Astrocyte (in vitro differentiated cells and primary cell): ENCODE measurements at regions not wholly inside any gene's neighbourhood (a gene's known extent, or its start where the extent isn't known, plus 50 kb on each side); places are given as distances from the start of the nearest gene placed in this dataset.

ENCODE experiments used
- DNase-seq: peaks from one replicate; pipeline ENCODE4 v3.0.0-alpha.2; 2010; ENCODE audit warnings: low read depth
- FAIRE-seq: peaks from 2 replicates; lab custom pipeline; 2011; peaks lifted over from hg19 to GRCh38; lab: Jason Lieb, UNC
- H2AFZ ChIP-seq: 2 replicates; pipeline ENCODE4 v1.6.0; 2012; ENCODE audit warnings: low read depth, low read length, inconsistent platforms
- H3K27ac ChIP-seq: 2 replicates; pipeline ENCODE4 v1.5.1; 2011; ENCODE audit warnings: low read depth, low read length, inconsistent platforms
- H3K27me3 ChIP-seq: 2 replicates; pipeline ENCODE4 v1.6.0; 2011; ENCODE audit warnings: low read length, inconsistent platforms; ENCODE audit not compliant: insufficient read depth
- H3K36me3 ChIP-seq: 2 replicates; pipeline ENCODE4 v1.5.1; 2011; ENCODE audit warnings: low read length, inconsistent platforms; ENCODE audit not compliant: insufficient read depth
- H3K4me1 ChIP-seq: 2 replicates; pipeline ENCODE4 v1.5.1; 2011; ENCODE audit warnings: low read length, inconsistent platforms; ENCODE audit not compliant: insufficient read depth
- H3K4me2 ChIP-seq: 2 replicates; pipeline ENCODE4 v1.6.0; 2012; ENCODE audit warnings: low read length, inconsistent platforms
- H3K4me3 ChIP-seq: 2 replicates; pipeline ENCODE4 v1.5.1; 2011; ENCODE audit warnings: low read depth, mild to moderate bottlenecking, low read length, inconsistent platforms; ENCODE audit not compliant: insufficient read depth
- H3K79me2 ChIP-seq: 2 replicates; pipeline ENCODE4 v1.6.0; 2012; ENCODE audit warnings: mild to moderate bottlenecking, low read length, inconsistent platforms; ENCODE audit not compliant: insufficient read depth
- H3K9ac ChIP-seq: 2 replicates; pipeline ENCODE4 v1.6.0; 2012; ENCODE audit warnings: mild to moderate bottlenecking, low read length, inconsistent platforms
- H3K9me3 ChIP-seq: 2 replicates; pipeline ENCODE4 v1.5.1; 2012; ENCODE audit warnings: low read depth, mild to moderate bottlenecking, low read length, inconsistent platforms; ENCODE audit not compliant: insufficient read depth
- H4K20me1 ChIP-seq: 2 replicates; pipeline ENCODE4 v1.6.0; 2012; ENCODE audit warnings: low read length, inconsistent platforms; ENCODE audit not compliant: insufficient read depth
- H3K27ac Mint-ChIP-seq: one replicate; pipeline ENCODE4 v1.8.0; 2021; ENCODE audit warnings: mild to moderate bottlenecking, mixed read lengths; ENCODE audit not compliant: unreplicated experiment
- H3K27me3 Mint-ChIP-seq: one replicate; pipeline ENCODE4 v1.8.0; 2021; ENCODE audit warnings: low read depth, mixed read lengths; ENCODE audit not compliant: unreplicated experiment
- H3K36me3 Mint-ChIP-seq: one replicate; pipeline ENCODE4 v1.8.0; 2021; ENCODE audit warnings: low read depth, mixed read lengths; ENCODE audit not compliant: unreplicated experiment
- H3K4me1 Mint-ChIP-seq: one replicate; pipeline ENCODE4 v1.8.0; 2021; ENCODE audit warnings: low read depth, mixed read lengths; ENCODE audit not compliant: unreplicated experiment
- H3K4me3 Mint-ChIP-seq: one replicate; pipeline ENCODE4 v1.8.0; 2021; ENCODE audit warnings: mild to moderate bottlenecking, moderate library complexity, mixed read lengths; ENCODE audit not compliant: unreplicated experiment
- H3K9me3 Mint-ChIP-seq: one replicate; pipeline ENCODE4 v1.8.0; 2021; ENCODE audit warnings: mild to moderate bottlenecking, mixed read lengths; ENCODE audit not compliant: unreplicated experiment
- CTCF ChIP-seq: IDR thresholded peaks from 2 replicates; pipeline ENCODE4 v1.5.1; 2011; ENCODE audit warnings: low read depth, mild to moderate bottlenecking, inconsistent platforms, low read length, moderate library complexity; ENCODE audit not compliant: insufficient read depth
- EZH2 ChIP-seq: IDR thresholded peaks from 2 replicates; pipeline ENCODE4 v1.6.1; 2012; ENCODE audit warnings: mild to moderate bottlenecking, low read length, inconsistent platforms; ENCODE audit not compliant: insufficient read depth

GRCh38 chr16:59385491-59385890 lies 651.4 kb upstream of the GOT2 start:
- H3K4me1 ChIP-seq, result peaks cover 7% of the 10 kb centered on the region
- no peak overlapping the region for H3K4me3 ChIP-seq
- peaks cover 8% of the 10 kb centered on the region for H3K4me1 Mint-ChIP-seq
- H3K27ac ChIP-seq, result peak overlapping the region; percentile 39
- H4K20me1 ChIP-seq, result no peaks in the 10 kb centered on the region
- no peak for TF ChIP-seq EZH2
- no peak for TF ChIP-seq CTCF
- H3K79me2 ChIP-seq, result no peaks in the 10 kb centered on the region
- DNase-seq (no peak), FAIRE-seq (no peak)
- H3K4me2 ChIP-seq, result peak overlapping the region; percentile 56
- H3K27me3 ChIP-seq, result no peaks in the 10 kb centered on the region
- no peaks in the 10 kb centered on the region for H3K36me3 Mint-ChIP-seq
- no peaks in the 10 kb centered on the region for H3K9me3 ChIP-seq
- no peaks in the 10 kb centered on the region for H3K9me3 Mint-ChIP-seq
- no peak overlapping the region for H3K9ac ChIP-seq
- no peak overlapping the region for H3K4me3 Mint-ChIP-seq
- H3K27ac Mint-ChIP-seq, result peak overlapping the region; percentile 93
- H3K27me3 Mint-ChIP-seq, result peaks cover 5% of the 10 kb centered on the region
- peak overlapping the region; percentile 19 for H2AFZ ChIP-seq
- no peaks in the 10 kb centered on the region for H3K36me3 ChIP-seq

- FAIRE-seq, result no peak
- no peaks in the 10 kb centered on the region for H3K36me3 Mint-ChIP-seq
Measured at GRCh38 chr16:59373632-59374031, 639.5 kb upstream of the GOT2 start.

More at GRCh38 chr16:59373632-59374031, 639.5 kb upstream of the GOT2 start:
- H3K9me3 ChIP-seq, result no peaks in the 10 kb centered on the region
- no peak overlapping the region for H3K4me3 Mint-ChIP-seq
- no peaks in the 10 kb centered on the region for H3K36me3 ChIP-seq
- H4K20me1 ChIP-seq, result no peaks in the 10 kb centered on the region
- H3K27ac ChIP-seq, result no peak overlapping the region
- no peak overlapping the region for H3K27ac Mint-ChIP-seq
- peaks cover 3% of the 10 kb centered on the region for H3K27me3 Mint-ChIP-seq
- H3K4me2 ChIP-seq, result no peak overlapping the region
- no peaks in the 10 kb centered on the region for H3K27me3 ChIP-seq
- DNase-seq, result no peak
- TF ChIP-seq EZH2 (no peak), CTCF (no peak)
- no peak overlapping the region for H3K4me3 ChIP-seq
- H3K4me1 Mint-ChIP-seq, result no peaks in the 10 kb centered on the region
- no peaks in the 10 kb centered on the region for H3K79me2 ChIP-seq
- H3K9me3 Mint-ChIP-seq, result no peaks in the 10 kb centered on the region
- no peak overlapping the region for H2AFZ ChIP-seq
- no peaks in the 10 kb centered on the region for H3K4me1 ChIP-seq
- H3K9ac ChIP-seq, result no peak overlapping the region
